SK-N-SH (cell line): ENCODE measurements at regions not wholly inside any gene's neighbourhood (a gene's known extent, or its start where the extent isn't known, plus 50 kb on each side); places are given as distances from the start of the nearest gene placed in this dataset.

Experiments used
- CTCF ChIP-seq: fragments of 200-600 bp; sonication (generic); IDR thresholded peaks from 2 replicates; pipeline ENCODE4 v1.6.1; 2017; ENCODE audit warnings: antibody characterized with exemption, mild to moderate bottlenecking, moderate library complexity
- NRF1 ChIP-seq: IDR thresholded peaks from 2 replicates; pipeline ENCODE4 v1.6.1; 2012; ENCODE audit warnings: low read depth, mild to moderate bottlenecking, low read length

GRCh38 chr5:147956842-147957223 lies 50.5 kb upstream of the C5orf46 start:
- TF ChIP-seq CTCF (no peak), NRF1 (no peak)
